SK-N-SH (cell line): ENCODE measurements at regions not wholly inside any gene's neighbourhood (a gene's known extent, or its start where the extent isn't known, plus 50 kb on each side); places are given as distances from the start of the nearest gene placed in this dataset.

Experiments
- CTCF ChIA-PET: fragments of 300-600, 350-600 bp; formaldehyde crosslinking; extraction: SDS; loops from one replicate; lab custom pipeline; 2021; lab: Yijun Ruan, JAX
- POLR2A ChIA-PET: fragments of 350-600 bp; sonication (Branson Sonifier 250); formaldehyde crosslinking; extraction: SDS; loops from one replicate; lab custom pipeline; 2020; ENCODE audit warnings: antibody characterized with exemption, inconsistent platforms; lab: Yijun Ruan, JAX
- DNase-seq: peaks from one replicate; pipeline ENCODE4 v3.0.0; 2012
- H2AFZ ChIP-seq: fragments of 200-600 bp; sonication (generic); 2 replicates; pipeline ENCODE4 v1.8.1; 2016; ENCODE audit warnings: antibody characterized with exemption, mild to moderate bottlenecking, low read depth
- H3F3A ChIP-seq: fragments of 200-600 bp; sonication (generic); replicated peaks from 2 replicates; pipeline ENCODE3; 2016; ENCODE audit warnings: antibody characterized with exemption, mild to moderate bottlenecking; ENCODE audit not compliant: insufficient read depth
- H3K27ac ChIP-seq, 2 experiments: fragments of 200-500 bp in 1 of 2; fragments of 200-600 bp in 1 of 2; sonication (Bioruptor generic) in 1 of 2; sonication (generic), shearing (Covaris generic) in 1 of 2; 2 replicates each; pipeline versions ENCODE4 v1.5.1 to v1.6.1; 2014 to 2016; ENCODE audit warnings: low read depth in 2 of 2, inconsistent platforms in 1 of 2, low read length in 1 of 2, mild to moderate bottlenecking in 1 of 2, mixed read lengths in 1 of 2
- H3K27me3 ChIP-seq: fragments of 200-600 bp; sonication (generic), shearing (Covaris generic); 2 replicates; pipeline ENCODE4 v1.6.1; 2016; ENCODE audit warnings: mixed run types; ENCODE audit not compliant: insufficient read depth
- H3K36me3 ChIP-seq, 2 experiments: fragments of 200-500 bp in 1 of 2; fragments of 200-600 bp in 1 of 2; sonication (Bioruptor generic) in 1 of 2; sonication (generic) in 1 of 2; replicated peaks in 1 of 2; 2 replicates each; pipeline versions ENCODE3 to v1.5.1; 2014 to 2016; ENCODE audit warnings: low read length in 1 of 2, mild to moderate bottlenecking in 1 of 2; ENCODE audit not compliant: insufficient read depth in 2 of 2, control insufficient read depth in 1 of 2
- H3K4me1 ChIP-seq, 2 experiments: fragments of 200-500 bp in 1 of 2; fragments of 200-600 bp in 1 of 2; sonication (Bioruptor generic) in 1 of 2; sonication (generic), shearing (Covaris generic) in 1 of 2; 2 replicates each; pipeline versions ENCODE4 v1.5.1 to v1.6.1; 2014 to 2016; ENCODE audit warnings: low read depth in 1 of 2, low read length in 1 of 2, mixed run types in 1 of 2; ENCODE audit not compliant: insufficient read depth in 2 of 2, control insufficient read depth in 1 of 2
- H3K4me2 ChIP-seq: fragments of 200-600 bp; sonication (generic), shearing (Covaris generic); 2 replicates; pipeline ENCODE4 v1.6.1; 2017; ENCODE audit warnings: mixed run types
- H3K4me3 ChIP-seq, 2 experiments: fragments of 200-500 bp in 1 of 2; fragments of 200-600 bp in 1 of 2; sonication (Bioruptor generic) in 1 of 2; sonication (generic), shearing (Covaris generic) in 1 of 2; 2 replicates each; pipeline versions ENCODE4 v1.5.1 to v1.8.1; 2014 to 2016; ENCODE audit warnings: low read depth in 2 of 2, inconsistent platforms in 1 of 2, low read length in 1 of 2, mild to moderate bottlenecking in 1 of 2, mixed read lengths in 1 of 2, moderate library complexity in 1 of 2
- H3K79me2 ChIP-seq: fragments of 200-600 bp; sonication (generic); 2 replicates; pipeline ENCODE4 v1.8.1; 2017; ENCODE audit warnings: mild to moderate bottlenecking; ENCODE audit not compliant: insufficient read depth
- H3K9ac ChIP-seq: fragments of 200-600 bp; sonication (generic); 2 replicates; pipeline ENCODE4 v1.6.1; 2017; ENCODE audit warnings: mixed run types
- H3K9me2 ChIP-seq: fragments of 200-600 bp; sonication (generic); 2 replicates; pipeline ENCODE4 v1.6.1; 2017; ENCODE audit warnings: mixed run types
- H3K9me3 ChIP-seq: fragments of 200-600 bp; sonication (generic); 2 replicates; pipeline ENCODE4 v1.6.1; 2017; ENCODE audit warnings: mixed run types, mild to moderate bottlenecking, moderate library complexity
- H4K20me1 ChIP-seq: fragments of 200-600 bp; sonication (generic); 2 replicates; pipeline ENCODE4 v1.6.1; 2017; ENCODE audit warnings: mild to moderate bottlenecking, mixed run types; ENCODE audit not compliant: insufficient read depth
- CHD2 ChIP-seq: fragments of 150-350 bp; IDR thresholded peaks from 2 replicates; pipeline ENCODE4 v1.6.1; 2018; ENCODE audit warnings: low read length; ENCODE audit not compliant: partially characterized antibody
- EP300 ChIP-seq, 2 experiments: IDR thresholded peaks; 2 replicates each; pipeline versions ENCODE4 v1.4.0 to v1.6.1; 2012; ENCODE audit warnings: borderline replicate concordance in 1 of 2, low read depth in 1 of 2, low read length in 1 of 2
- GABPA ChIP-seq: IDR thresholded peaks from 2 replicates; pipeline ENCODE4 v1.4.0; 2012; ENCODE audit warnings: low read depth, mild to moderate bottlenecking
- MAX ChIP-seq: IDR thresholded peaks from 2 replicates; pipeline ENCODE4 v1.4.0; 2012; ENCODE audit warnings: low read depth
- MXI1 ChIP-seq: IDR thresholded peaks from 2 replicates; pipeline ENCODE4 v1.6.1; 2012; ENCODE audit warnings: mild to moderate bottlenecking, low read depth, low read length, improper control_type of control experiment
- NRF1 ChIP-seq: IDR thresholded peaks from 2 replicates; pipeline ENCODE4 v1.6.1; 2012; ENCODE audit warnings: low read depth, mild to moderate bottlenecking, low read length
- RCOR1 ChIP-seq: fragments of 150-350 bp; IDR thresholded peaks from 2 replicates; pipeline ENCODE4 v1.6.1; 2017; ENCODE audit warnings: antibody characterized with exemption, low read length
- SIN3A ChIP-seq: IDR thresholded peaks from 2 replicates; pipeline ENCODE4 v1.6.1; 2012; ENCODE audit warnings: low read depth, mild to moderate bottlenecking, low read length, moderate library complexity, borderline replicate concordance
- USF1 ChIP-seq: IDR thresholded peaks from 2 replicates; pipeline ENCODE4 v1.4.0; 2012; ENCODE audit warnings: low read depth, borderline replicate concordance
- ZBTB33 ChIP-seq: IDR thresholded peaks from 2 replicates; pipeline ENCODE4 v1.4.0; 2012; ENCODE audit warnings: low read depth, borderline replicate concordance
- WGBS: methylation state at CpG from one replicate; pipeline ENCODE4 v1.1.6; 2017; ENCODE audit warnings: low lambda C conversion rate; 5-methylcytosine and 5-hydroxymethylcytosine counted together

GRCh38 chr12:90079529-90080210 is 371.0 kb upstream of the ATP2B1 start:
- H3K27me3 ChIP-seq, result no peaks in the 10 kb centered on the region
- H3K4me1 ChIP-seq, result no peaks in the 10 kb centered on the region
- no peak overlapping the region for H3K4me2 ChIP-seq
- 82% methylated on average over 4 of the region's 4 CpGs for WGBS
- no peak overlapping the region for H3K4me3 ChIP-seq
- H3K36me3 ChIP-seq, result no peaks in the 10 kb centered on the region
- H4K20me1 ChIP-seq, result no peaks in the 10 kb centered on the region
- CTCF ChIA-PET, result interaction anchor here (0.9 kb wide), 1 partner anchor 23 kb away, joined by 5 read pairs; no protein-coding TSS in a partner anchor
- H3K9me2 ChIP-seq, result no peaks in the 10 kb centered on the region
- H3K9ac ChIP-seq, result no peak overlapping the region
- no peaks in the 10 kb centered on the region for H3F3A ChIP-seq
- POLR2A ChIA-PET, result no interaction called here
- DNase-seq, result no peak
- no peak overlapping the region for H3K27ac ChIP-seq
- no peak overlapping the region for H2AFZ ChIP-seq
- no peaks in the 10 kb centered on the region for H3K79me2 ChIP-seq
- H3K9me3 ChIP-seq, result no peaks in the 10 kb centered on the region
- no peak for TF ChIP-seq SIN3A

GRCh38 chr12:90078344-90078743 is 369.7 kb upstream of the ATP2B1 start:
- no peaks in the 10 kb centered on the region for H3K9me3 ChIP-seq
- no peak overlapping the region for H2AFZ ChIP-seq
- no peaks in the 10 kb centered on the region for H3K9me2 ChIP-seq
- WGBS, result 84% methylated on average over 4 of the region's 4 CpGs
- CTCF ChIA-PET, result no interaction called here
- TF ChIP-seq USF1, result no peak
- TF ChIP-seq RCOR1, result no peak
- no peak for TF ChIP-seq EP300 (IDR thresholded peaks at IDR 0.05; ENCODE audit: borderline replicate concordance in 1 of 2, low read depth in 1 of 2, low read length in 1 of 2)
- TF ChIP-seq MAX, result no peak
- TF ChIP-seq ZBTB33, result no peak
- TF ChIP-seq CHD2, result no peak
- no peak for TF ChIP-seq MXI1
- TF ChIP-seq NRF1, result no peak
- TF ChIP-seq GABPA, result no peak
- no peak overlapping the region for H3K9ac ChIP-seq
- no peaks in the 10 kb centered on the region for H3K27me3 ChIP-seq
- no peaks in the 10 kb centered on the region for H3K4me1 ChIP-seq
- H3K4me3 ChIP-seq, result no peak overlapping the region
- H3K36me3 ChIP-seq, result no peaks in the 10 kb centered on the region
- H3K79me2 ChIP-seq, result no peaks in the 10 kb centered on the region
- H3F3A ChIP-seq, result no peaks in the 10 kb centered on the region
- H3K4me2 ChIP-seq, result no peak overlapping the region
- POLR2A ChIA-PET, result no interaction called here
- H3K27ac ChIP-seq, result no peak overlapping the region
- DNase-seq, result no peak
- H4K20me1 ChIP-seq, result no peaks in the 10 kb centered on the region
